Adrenal gland (tissue), 5 donors: ENCODE measurements at regions not wholly inside any gene's neighbourhood (a gene's known extent, or its start where the extent isn't known, plus 50 kb on each side); places are given as distances from the start of the nearest gene placed in this dataset.

Experiments used
- POLR2A ChIP-seq, 2 donors: fragments of 450-650 bp; IDR thresholded peaks; one replicate each; pipeline ENCODE4 v1.6.1; 2017; ENCODE audit warnings: antibody characterized with exemption in 2 of 2, mild to moderate bottlenecking in 2 of 2, moderate library complexity in 1 of 2
- TF ChIP-seq, protein P1 (sequence below), 6 experiments: fragments of 450-650 bp in 4 of 6; fragments of 200-600 bp in 2 of 6; sonication (generic) in 1 of 6; IDR thresholded peaks; 1 replicate in 5 of 6; 2 replicates in 1 of 6; pipeline versions ENCODE4 v1.5.1 to v1.8.0; 2016 to 2021; ENCODE audit warnings: antibody characterized with exemption in 6 of 6, mild to moderate bottlenecking in 2 of 6, moderate library complexity in 1 of 6
- donor health status: DM: no; HTN: no; CAD: no.

DNA sequence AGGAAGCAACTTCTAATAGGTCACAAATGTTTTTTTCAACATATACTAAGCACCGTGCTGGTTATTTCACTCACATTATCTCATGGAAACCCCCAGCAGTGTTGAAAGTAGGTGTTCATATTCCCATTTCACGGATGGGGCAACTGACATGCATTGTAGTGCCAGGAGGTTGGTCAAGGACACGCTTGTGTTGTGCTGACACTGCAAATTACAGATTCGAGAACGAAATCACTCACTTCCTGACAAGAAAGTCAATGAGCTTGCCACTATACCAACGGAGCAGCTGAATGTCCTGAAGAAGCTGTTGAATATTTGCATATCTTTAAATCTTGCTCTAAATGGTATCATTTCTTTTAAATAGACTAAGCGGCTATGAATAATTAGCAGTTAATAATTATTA is 378.0 kb upstream of the C16orf82 start:
- TF ChIP-seq, protein P1, sequence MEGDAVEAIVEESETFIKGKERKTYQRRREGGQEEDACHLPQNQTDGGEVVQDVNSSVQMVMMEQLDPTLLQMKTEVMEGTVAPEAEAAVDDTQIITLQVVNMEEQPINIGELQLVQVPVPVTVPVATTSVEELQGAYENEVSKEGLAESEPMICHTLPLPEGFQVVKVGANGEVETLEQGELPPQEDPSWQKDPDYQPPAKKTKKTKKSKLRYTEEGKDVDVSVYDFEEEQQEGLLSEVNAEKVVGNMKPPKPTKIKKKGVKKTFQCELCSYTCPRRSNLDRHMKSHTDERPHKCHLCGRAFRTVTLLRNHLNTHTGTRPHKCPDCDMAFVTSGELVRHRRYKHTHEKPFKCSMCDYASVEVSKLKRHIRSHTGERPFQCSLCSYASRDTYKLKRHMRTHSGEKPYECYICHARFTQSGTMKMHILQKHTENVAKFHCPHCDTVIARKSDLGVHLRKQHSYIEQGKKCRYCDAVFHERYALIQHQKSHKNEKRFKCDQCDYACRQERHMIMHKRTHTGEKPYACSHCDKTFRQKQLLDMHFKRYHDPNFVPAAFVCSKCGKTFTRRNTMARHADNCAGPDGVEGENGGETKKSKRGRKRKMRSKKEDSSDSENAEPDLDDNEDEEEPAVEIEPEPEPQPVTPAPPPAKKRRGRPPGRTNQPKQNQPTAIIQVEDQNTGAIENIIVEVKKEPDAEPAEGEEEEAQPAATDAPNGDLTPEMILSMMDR (IDR thresholded peaks at IDR 0.05) = no peak
- no peak for TF ChIP-seq POLR2A (IDR thresholded peaks at IDR 0.05)
